OCI-LY1 (cell line): ENCODE measurements at regions not wholly inside any gene's neighbourhood (a gene's known extent, or its start where the extent isn't known, plus 50 kb on each side); places are given as distances from the start of the nearest gene placed in this dataset.

ENCODE experiments used
- EZH2 ChIP-seq: fragments of 200-600 bp; sonication (generic), shearing (Covaris generic); IDR thresholded peaks from 2 replicates; pipeline ENCODE4 v1.8.0; 2017; ENCODE audit warnings: borderline replicate concordance, mixed run types, mild to moderate bottlenecking, antibody characterized with exemption, low read length, moderate library complexity, mixed read lengths
- TF ChIP-seq, protein P1 (sequence below): fragments of 200-600 bp; sonication (generic), shearing (Covaris generic); IDR thresholded peaks from 2 replicates; pipeline ENCODE4 v1.5.1; 2017; ENCODE audit warnings: mild to moderate bottlenecking, antibody characterized with exemption, low read length, moderate library complexity, mixed read lengths

DNA sequence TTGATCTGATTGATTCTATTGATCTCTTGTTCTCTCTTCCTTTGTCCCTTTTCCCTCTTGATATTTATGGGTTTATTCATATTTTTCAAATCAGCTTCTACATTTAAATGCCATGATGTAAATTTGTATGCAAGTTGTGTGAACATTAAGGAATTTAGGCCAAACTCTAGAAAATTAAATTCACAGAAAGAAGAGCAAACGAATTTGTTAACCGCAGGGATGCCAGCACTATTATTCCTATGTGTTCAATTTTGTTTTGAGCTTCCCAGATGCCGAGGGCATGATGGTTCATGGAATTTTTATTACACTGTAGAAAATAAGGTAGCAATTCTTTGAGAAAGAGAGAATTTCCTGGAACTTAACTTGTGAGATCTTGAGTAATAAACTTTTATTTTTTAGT is 220.9 kb downstream of the BUB3 start:
- TF ChIP-seq, protein P1, sequence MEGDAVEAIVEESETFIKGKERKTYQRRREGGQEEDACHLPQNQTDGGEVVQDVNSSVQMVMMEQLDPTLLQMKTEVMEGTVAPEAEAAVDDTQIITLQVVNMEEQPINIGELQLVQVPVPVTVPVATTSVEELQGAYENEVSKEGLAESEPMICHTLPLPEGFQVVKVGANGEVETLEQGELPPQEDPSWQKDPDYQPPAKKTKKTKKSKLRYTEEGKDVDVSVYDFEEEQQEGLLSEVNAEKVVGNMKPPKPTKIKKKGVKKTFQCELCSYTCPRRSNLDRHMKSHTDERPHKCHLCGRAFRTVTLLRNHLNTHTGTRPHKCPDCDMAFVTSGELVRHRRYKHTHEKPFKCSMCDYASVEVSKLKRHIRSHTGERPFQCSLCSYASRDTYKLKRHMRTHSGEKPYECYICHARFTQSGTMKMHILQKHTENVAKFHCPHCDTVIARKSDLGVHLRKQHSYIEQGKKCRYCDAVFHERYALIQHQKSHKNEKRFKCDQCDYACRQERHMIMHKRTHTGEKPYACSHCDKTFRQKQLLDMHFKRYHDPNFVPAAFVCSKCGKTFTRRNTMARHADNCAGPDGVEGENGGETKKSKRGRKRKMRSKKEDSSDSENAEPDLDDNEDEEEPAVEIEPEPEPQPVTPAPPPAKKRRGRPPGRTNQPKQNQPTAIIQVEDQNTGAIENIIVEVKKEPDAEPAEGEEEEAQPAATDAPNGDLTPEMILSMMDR = no peak
- TF ChIP-seq EZH2 = no peak
